GM12878 (cell line): ENCODE measurements at regions not wholly inside any gene's neighbourhood (a gene's known extent, or its start where the extent isn't known, plus 50 kb on each side); places are given as distances from the start of the nearest gene placed in this dataset.

ENCODE experiments used
- ATF2 ChIP-seq: IDR thresholded peaks from 2 replicates; pipeline ENCODE4 v1.6.1; 2012; ENCODE audit warnings: low read length, inconsistent platforms
- CEBPZ ChIP-seq: fragments of 150-350 bp; IDR thresholded peaks from 2 replicates; pipeline ENCODE4 v1.6.1; 2016; ENCODE audit warnings: low read depth, low read length
- CTCF ChIP-seq, 3 experiments: IDR thresholded peaks in 2 of 3; conservative IDR thresholded peaks in 1 of 3; 2 replicates each; pipeline ENCODE4 v1.5.1; 2011; ENCODE audit warnings: low read depth in 3 of 3, low read length in 3 of 3, mild to moderate bottlenecking in 3 of 3, control low read depth in 2 of 3, moderate library complexity in 2 of 3, inconsistent platforms in 1 of 3, mixed read lengths in 1 of 3; ENCODE audit not compliant: control insufficient read depth in 2 of 3, insufficient read depth in 1 of 3; ENCODE audit errors: extremely low read depth in 1 of 3
- GABPA ChIP-seq: IDR thresholded peaks from 2 replicates; pipeline ENCODE4 v1.6.1; 2014; ENCODE audit warnings: antibody characterized with exemption, low read depth, mild to moderate bottlenecking, inconsistent platforms
- HCFC1 ChIP-seq: fragments of 150-350 bp; IDR thresholded peaks from 2 replicates; pipeline ENCODE4 v1.6.1; 2014; ENCODE audit warnings: low read length
- NFYB ChIP-seq: IDR thresholded peaks from 2 replicates; pipeline ENCODE4 v1.6.1; 2011; ENCODE audit warnings: low read depth, mild to moderate bottlenecking, low read length, improper control_type of control experiment, moderate library complexity; ENCODE audit not compliant: insufficient read depth
- POLR2A ChIP-seq: IDR thresholded peaks from 2 replicates; pipeline ENCODE4 v1.6.1; 2011; ENCODE audit warnings: low read depth, mild to moderate bottlenecking, low read length
- RAD21 ChIP-seq: IDR thresholded peaks from 2 replicates; pipeline ENCODE4 v1.6.1; 2011; ENCODE audit warnings: mild to moderate bottlenecking, low read depth, low read length, moderate library complexity; ENCODE audit not compliant: insufficient read depth
- RELB ChIP-seq: fragments of 450-650 bp; IDR thresholded peaks from 2 replicates; pipeline ENCODE4 v1.6.1; 2017; ENCODE audit warnings: low read depth, mild to moderate bottlenecking, moderate library complexity
- REST ChIP-seq: IDR thresholded peaks from 2 replicates; pipeline ENCODE4 v1.6.1; 2012; ENCODE audit warnings: mild to moderate bottlenecking, low read depth, low read length
- SPI1 ChIP-seq: IDR thresholded peaks from 2 replicates; pipeline ENCODE4 v1.6.1; 2011; ENCODE audit warnings: low read depth, mild to moderate bottlenecking, low read length, moderate library complexity, borderline replicate concordance; ENCODE audit not compliant: insufficient read depth
- ZBED1 ChIP-seq: IDR thresholded peaks from 2 replicates; pipeline ENCODE4 v1.6.1; 2016; ENCODE audit warnings: borderline replicate concordance

GRCh38 chr4:108415389-108415788 lies 205.0 kb upstream of the RPL34 start:
- TF ChIP-seq RELB (no peak), GABPA (no peak), CEBPZ (no peak), RAD21 (no peak), CTCF (IDR thresholded peaks at IDR 0.05 in 2 of 3, conservative IDR thresholded peaks at IDR 0.05 in 1 of 3; ENCODE audit: control insufficient read depth in 2 of 3, extremely low read depth in 1 of 3, insufficient read depth in 1 of 3, low read depth in 3 of 3, low read length in 3 of 3) (no peak), NFYB (no peak), POLR2A (no peak), ATF2 (no peak), SPI1 (no peak), HCFC1 (no peak), ZBED1 (no peak), REST (no peak)
